MCF 10A (cell line): ENCODE measurements at regions not wholly inside any gene's neighbourhood (a gene's known extent, or its start where the extent isn't known, plus 50 kb on each side); places are given as distances from the start of the nearest gene placed in this dataset.

Experiments used
- BruUV-seq: library from RNA; stranded (reverse); fragments of 400-500 nt; replicated peaks from 2 replicates; lab custom pipeline; 2021; lab: Mats Ljungman, UMichigan
- CTCF ChIA-PET: fragments of 300-600 bp; sonication (Branson Sonifier 250); formaldehyde crosslinking; extraction: SDS; loops from one replicate; lab custom pipeline; 2021; ENCODE audit warnings: antibody characterized with exemption, inconsistent platforms; lab: Yijun Ruan, JAX
- POLR2A ChIA-PET: fragments of 300-600, 350-650 bp; sonication (Branson Sonifier 250); formaldehyde crosslinking; extraction: SDS; loops from one replicate; lab custom pipeline; 2020; ENCODE audit warnings: antibody characterized with exemption, inconsistent platforms; lab: Yijun Ruan, JAX
- DNase-seq: peaks from one replicate; pipeline ENCODE4 v3.0.0-alpha.2; 2018; ENCODE audit not compliant: unreplicated experiment
- H3K27ac Mint-ChIP-seq: one replicate; pipeline ENCODE4 v1.8.0; 2022; ENCODE audit warnings: mild to moderate bottlenecking, low read depth, mixed read lengths; ENCODE audit not compliant: unreplicated experiment
- H3K27me3 Mint-ChIP-seq: one replicate; pipeline ENCODE4 v1.8.0; 2022; ENCODE audit warnings: mixed read lengths; ENCODE audit not compliant: insufficient read depth, unreplicated experiment
- H3K36me3 Mint-ChIP-seq: one replicate; pipeline ENCODE4 v1.8.0; 2022; ENCODE audit warnings: mild to moderate bottlenecking, moderate library complexity, mixed read lengths; ENCODE audit not compliant: insufficient read depth, unreplicated experiment
- H3K4me1 Mint-ChIP-seq: one replicate; pipeline ENCODE4 v1.8.0; 2022; ENCODE audit warnings: mixed read lengths; ENCODE audit not compliant: insufficient read depth, unreplicated experiment
- H3K4me3 Mint-ChIP-seq: one replicate; pipeline ENCODE4 v1.8.0; 2022; ENCODE audit warnings: mild to moderate bottlenecking, moderate library complexity, mixed read lengths; ENCODE audit not compliant: unreplicated experiment
- H3K9me3 Mint-ChIP-seq: one replicate; pipeline ENCODE4 v1.8.0; 2022; ENCODE audit warnings: mixed read lengths; ENCODE audit not compliant: unreplicated experiment
- CTCF ChIP-seq: fragments of 200-600 bp; IDR thresholded peaks from one replicate; pipeline ENCODE4 v1.8.0; 2022; ENCODE audit warnings: antibody characterized with exemption, mild to moderate bottlenecking; ENCODE audit not compliant: unreplicated experiment
- intact Hi-C: fragments of 100-400 bp; cut with micrococcal nuclease; formaldehyde crosslinking; loops from 2 replicates; pipeline ENCODE4 v1.14.1; 2022

GRCh38 chr11:41675205-41675604 is 215.8 kb upstream of the LRRC4C start:
- BruUV-seq = no TSS peak
- no peak for TF ChIP-seq CTCF
- no peaks in the 10 kb centered on the region for H3K36me3 Mint-ChIP-seq
- no peak for DNase-seq
- intact Hi-C loops = no loop called here
- H3K4me3 Mint-ChIP-seq = no peak overlapping the region
- ChIA-PET POLR2A (interaction anchor here (0.6 kb wide), 1 partner anchor 186 kb away, joined by 5 read pairs; no protein-coding TSS in a partner anchor), CTCF (no interaction called here)
- H3K27ac Mint-ChIP-seq = no peak overlapping the region
- H3K9me3 Mint-ChIP-seq = no peaks in the 10 kb centered on the region
- H3K27me3 Mint-ChIP-seq = no peaks in the 10 kb centered on the region
- H3K4me1 Mint-ChIP-seq = peaks cover 5% of the 10 kb centered on the region

GRCh38 chr11:41713030-41713429 is 253.6 kb upstream of the LRRC4C start:
- no peak for DNase-seq
- TF ChIP-seq CTCF = no peak
- intact Hi-C loops = no loop called here
- Mint-ChIP-seq H3K27me3 (no peaks in the 10 kb centered on the region), H3K4me3 (no peak overlapping the region), H3K4me1 (no peaks in the 10 kb centered on the region), H3K36me3 (no peaks in the 10 kb centered on the region), H3K9me3 (no peaks in the 10 kb centered on the region), H3K27ac (no peak overlapping the region)
- CTCF ChIA-PET = no interaction called here
- POLR2A ChIA-PET = no interaction called here
- no TSS peak for BruUV-seq

GRCh38 chr11:41714101-41714500 is 254.6 kb upstream of the LRRC4C start:
- H3K27ac Mint-ChIP-seq = no peak overlapping the region
- H3K36me3 Mint-ChIP-seq = no peaks in the 10 kb centered on the region
- ChIA-PET POLR2A (no interaction called here), CTCF (no interaction called here)
- no TSS peak for BruUV-seq
- H3K9me3 Mint-ChIP-seq = no peaks in the 10 kb centered on the region
- intact Hi-C loops = no loop called here
- no peaks in the 10 kb centered on the region for H3K4me1 Mint-ChIP-seq
- no peak overlapping the region for H3K4me3 Mint-ChIP-seq
- no peaks in the 10 kb centered on the region for H3K27me3 Mint-ChIP-seq
- TF ChIP-seq CTCF = no peak
- no peak for DNase-seq

- Mint-ChIP-seq H3K4me1 (no peaks in the 10 kb centered on the region), H3K4me3 (no peak overlapping the region), H3K9me3 (no peaks in the 10 kb centered on the region), H3K36me3 (no peaks in the 10 kb centered on the region), H3K27ac (no peak overlapping the region), H3K27me3 (no peaks in the 10 kb centered on the region)
- intact Hi-C loops = no loop called here
- ChIA-PET POLR2A (interaction anchor here (1.6 kb wide), 1 partner anchor 8 kb away, joined by 3 read pairs; no protein-coding TSS in a partner anchor), CTCF (no interaction called here)
- no peak for TF ChIP-seq CTCF
- no TSS peak for BruUV-seq
- DNase-seq = no peak
Measured at GRCh38 chr11:41716862-41717261, 257.4 kb upstream of the LRRC4C start.
